Tibial artery (tissue), 4 donors: ENCODE measurements at regions not wholly inside any gene's neighbourhood (a gene's known extent, or its start where the extent isn't known, plus 50 kb on each side); places are given as distances from the start of the nearest gene placed in this dataset.
A peak's percentile ranks its signal among the peaks of the same experiment; 100 is the strongest.

Source experiments
- DNase-seq, 2 donors: peaks; one replicate each; pipeline ENCODE4 v3.0.0-alpha.2; 2019
- H3K27ac ChIP-seq, 2 donors: fragments of 200-600 bp; sonication (generic) in 1 of 2; 1 replicate in 1 of 2; 2 replicates in 1 of 2; pipeline ENCODE4 v1.5.1; 2018 to 2019; ENCODE audit warnings: mild to moderate bottlenecking in 1 of 2
- H3K27me3 ChIP-seq, 2 donors: fragments of 200-600 bp; sonication (generic) in 1 of 2; one replicate each; pipeline versions ENCODE4 v1.5.1 to v1.6.0; 2016 to 2019
- H3K36me3 ChIP-seq, 3 donors: fragments of 200-600 bp; sonication (generic) in 2 of 3; one replicate each; pipeline ENCODE4 v1.5.1; 2016 to 2019; ENCODE audit warnings: mild to moderate bottlenecking in 2 of 3
- H3K4me1 ChIP-seq, 4 donors: fragments of 200-600 bp; sonication (generic) in 2 of 4; 1 replicate in 3 of 4; 2 replicates in 1 of 4; pipeline ENCODE4 v1.5.1; 2016 to 2019
- H3K4me3 ChIP-seq, 2 donors: fragments of 200-600 bp; sonication (generic) in 1 of 2; 1 replicate in 1 of 2; 2 replicates in 1 of 2; pipeline ENCODE4 v1.5.1; 2018 to 2019; ENCODE audit warnings: mild to moderate bottlenecking in 2 of 2
- H3K9me3 ChIP-seq, 3 donors: fragments of 200-600 bp; sonication (generic) in 1 of 3; one replicate each; pipeline ENCODE4 v1.5.1; 2016 to 2019
- CTCF ChIP-seq, 2 experiments: fragments of 200-600 bp in 1 of 2; fragments of 450-650 bp in 1 of 2; IDR thresholded peaks; one replicate each; pipeline ENCODE4 v1.5.1; 2017 to 2019; ENCODE audit warnings: antibody characterized with exemption in 2 of 2, mild to moderate bottlenecking in 1 of 2, moderate library complexity in 1 of 2
- intact Hi-C: fragments of 100-400 bp; cut with DNase I; formaldehyde crosslinking; loops from one replicate; pipeline ENCODE4 v1.15.0; 2023; ENCODE audit warnings: low total_unique reads

GRCh38 chr12:85713373-85713772 lies 122.8 kb downstream of the RASSF9 start:
- H3K27ac ChIP-seq, result peak overlapping the region; percentile 44 to 75
- no peak for DNase-seq
- intact Hi-C loops, result no loop called here

DNA sequence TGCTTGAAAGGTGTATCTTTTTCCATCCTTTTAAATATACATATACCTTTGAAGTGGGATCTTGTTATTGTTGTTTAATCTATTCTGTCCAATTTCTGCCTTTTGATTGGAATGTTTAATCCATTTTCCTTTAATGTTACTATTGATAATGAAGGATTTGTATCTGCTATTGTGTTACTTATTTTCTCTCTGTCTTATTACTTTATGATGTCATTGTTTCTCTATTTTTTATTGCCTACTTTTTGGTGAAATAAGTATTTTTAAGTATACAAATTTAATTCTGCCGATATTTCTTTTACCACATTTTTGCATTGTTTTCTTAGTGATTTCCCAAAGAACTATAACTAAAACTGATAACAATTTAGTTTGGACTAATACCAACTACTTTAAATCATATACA lies 121.8 kb downstream of the RASSF9 start:
- Histone ChIP-seq H3K4me1 (peaks cover 0 to 34% (median 14%) of the 10 kb centered on the region in 4 donors), H3K27ac (peak overlapping the region in 1 of 2 donors; percentile 75), H3K27me3 (no peaks in the 10 kb centered on the region), H3K36me3 (no peaks in the 10 kb centered on the region), H3K9me3 (peaks cover 0 to 5% (median 0%) of the 10 kb centered on the region in 3 donors), H3K4me3 (no peak overlapping the region)
- no peak for DNase-seq
- intact Hi-C loops, result no loop called here
- TF ChIP-seq CTCF (IDR thresholded peaks at IDR 0.05), result no peak

More at GRCh38 chr12:85713373-85713772, 122.8 kb downstream of the RASSF9 start:
- peaks cover 0 to 34% (median 14%) of the 10 kb centered on the region in 4 donors for H3K4me1 ChIP-seq
- no peaks in the 10 kb centered on the region for H3K27me3 ChIP-seq
- H3K4me3 ChIP-seq, result no peak overlapping the region
- TF ChIP-seq CTCF (IDR thresholded peaks at IDR 0.05), result no peak
- no peaks in the 10 kb centered on the region for H3K36me3 ChIP-seq
- peaks cover 0 to 5% (median 0%) of the 10 kb centered on the region in 3 donors for H3K9me3 ChIP-seq

DNA sequence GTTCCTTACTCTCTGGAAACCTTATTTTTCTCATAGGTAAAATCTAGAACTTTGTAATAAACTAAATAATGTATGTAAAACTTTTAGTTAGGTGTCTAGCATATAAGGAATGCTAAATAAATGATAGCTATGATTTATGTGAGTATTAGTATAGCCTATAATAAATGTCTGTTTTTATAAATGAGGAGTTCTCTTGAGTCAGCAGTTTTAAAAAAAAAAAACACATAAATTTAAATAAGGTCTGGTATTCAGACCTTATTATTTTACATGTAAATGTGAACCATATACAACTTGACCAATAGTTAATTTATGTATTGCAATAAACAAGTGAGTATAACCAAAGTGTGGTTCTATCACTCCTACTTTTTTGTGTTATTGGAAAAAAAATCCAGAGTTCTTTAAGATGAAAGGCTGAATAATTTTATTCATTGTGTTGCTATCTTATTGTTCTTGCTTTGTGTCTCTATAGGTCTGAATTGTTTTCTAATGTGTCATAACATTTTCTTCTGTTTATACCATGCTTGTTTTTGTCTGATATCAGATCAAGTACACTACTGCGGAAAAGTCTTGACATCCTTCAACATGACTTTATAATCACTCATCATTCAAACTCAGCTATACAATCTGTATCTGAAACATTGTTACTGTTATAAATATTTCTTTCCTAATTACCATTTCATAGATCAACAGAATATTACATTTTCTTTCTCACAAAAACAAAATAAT lies 115.7 kb downstream of the RASSF9 start:
- peaks cover 0 to 4% (median 0%) of the 10 kb centered on the region in 3 donors for H3K9me3 ChIP-seq
- no peaks in the 10 kb centered on the region for H3K4me1 ChIP-seq
- H3K36me3 ChIP-seq, result no peaks in the 10 kb centered on the region
- intact Hi-C loops, result no loop called here
- no peak overlapping the region for H3K4me3 ChIP-seq
- H3K27me3 ChIP-seq, result no peaks in the 10 kb centered on the region
- no peak overlapping the region for H3K27ac ChIP-seq
- DNase-seq, result no peak
- no peak for TF ChIP-seq CTCF (IDR thresholded peaks at IDR 0.05)

- intact Hi-C loops, result no loop called here
- Histone ChIP-seq H3K36me3 (no peaks in the 10 kb centered on the region), H3K27me3 (no peaks in the 10 kb centered on the region), H3K27ac (no peak overlapping the region), H3K4me3 (no peak overlapping the region), H3K9me3 (no peaks in the 10 kb centered on the region), H3K4me1 (no peaks in the 10 kb centered on the region)
- no peak for TF ChIP-seq CTCF (IDR thresholded peaks at IDR 0.05)
- DNase-seq, result no peak
Measured at GRCh38 chr12:85725991-85726390, 110.2 kb downstream of the RASSF9 start.

- H3K9me3 ChIP-seq, result no peaks in the 10 kb centered on the region
- no peaks in the 10 kb centered on the region for H3K27me3 ChIP-seq
- H3K27ac ChIP-seq, result no peak overlapping the region
- intact Hi-C loops, result no loop called here
- H3K36me3 ChIP-seq, result no peaks in the 10 kb centered on the region
- DNase-seq, result no peak
- H3K4me3 ChIP-seq, result no peak overlapping the region
- no peak for TF ChIP-seq CTCF (IDR thresholded peaks at IDR 0.05)
- H3K4me1 ChIP-seq, result no peaks in the 10 kb centered on the region
Measured at GRCh38 chr12:85733221-85733840, 102.9 kb downstream of the RASSF9 start.
